K562 (cell line): ENCODE measurements at regions not wholly inside any gene's neighbourhood (a gene's known extent, or its start where the extent isn't known, plus 50 kb on each side); places are given as distances from the start of the nearest gene placed in this dataset.

ENCODE experiments used
- BDP1 ChIP-seq: IDR thresholded peaks from 3 replicates; pipeline ENCODE4 v1.6.1; 2011; ENCODE audit not compliant: insufficient read length, insufficient read depth
- CXXC5 ChIP-seq: fragments of 250-450 bp; sonication (Bioruptor Pico); IDR thresholded peaks from 2 replicates; pipeline ENCODE4 v1.8.0; 2022; ENCODE audit warnings: inconsistent platforms, mild to moderate bottlenecking, moderate library complexity
- DACH1 ChIP-seq: fragments of 450-650 bp; IDR thresholded peaks from 2 replicates; pipeline ENCODE4 v1.6.1; 2018; ENCODE audit not compliant: partially characterized antibody
- GABPB1 ChIP-seq: sonication (generic); formaldehyde crosslinking; IDR thresholded peaks from 2 replicates; pipeline ENCODE4 v1.8.0; 2022; ENCODE audit warnings: mild to moderate bottlenecking, missing genetic modification reagents
- L3MBTL2 ChIP-seq: fragments of 450-650 bp; IDR thresholded peaks from 2 replicates; pipeline ENCODE4 v1.6.1; 2016; ENCODE audit warnings: mild to moderate bottlenecking, moderate library complexity
- MED1 ChIP-seq: sonication (generic); formaldehyde crosslinking; IDR thresholded peaks from 2 replicates; pipeline ENCODE4 v1.8.1; 2023; ENCODE audit warnings: missing genetic modification reagents, borderline replicate concordance
- MITF ChIP-seq: IDR thresholded peaks from 2 replicates; pipeline ENCODE4 v1.6.1; 2014; ENCODE audit warnings: antibody characterized with exemption
- MXI1 ChIP-seq: IDR thresholded peaks from 2 replicates; pipeline ENCODE4 v1.6.1; 2011; ENCODE audit warnings: low read depth, mild to moderate bottlenecking, improper control_type of control experiment, low read length
- PKNOX1 ChIP-seq: fragments of 450-650 bp; IDR thresholded peaks from 2 replicates; pipeline ENCODE4 v1.6.1; 2016
- POLR3A ChIP-seq: IDR thresholded peaks from 2 replicates; pipeline ENCODE4 v1.6.1; 2011; ENCODE audit warnings: borderline replicate concordance, mild to moderate bottlenecking, moderate library complexity; ENCODE audit not compliant: insufficient read length, insufficient read depth; ENCODE audit errors: extremely low read depth
- RBM17 ChIP-seq: fragments of 200-400 bp; formaldehyde crosslinking; IDR thresholded peaks from 2 replicates; pipeline ENCODE4 v1.6.1; 2017; ENCODE audit warnings: low read depth, mild to moderate bottlenecking, low read length, borderline replicate concordance
- SAP30 ChIP-seq: fragments of 200-600 bp; sonication (generic); IDR thresholded peaks from 2 replicates; pipeline ENCODE4 v1.6.1; 2012; ENCODE audit warnings: borderline replicate concordance, low read depth, mild to moderate bottlenecking, moderate library complexity, low read length, control low read depth, inconsistent platforms; ENCODE audit not compliant: insufficient read depth, poor library complexity, severe bottlenecking
- SMAD4 ChIP-seq: fragments of 250-450 bp; sonication (Bioruptor Pico); conservative IDR thresholded peaks from 2 replicates; pipeline ENCODE4 v1.8.0; 2021; ENCODE audit warnings: inconsistent platforms, mild to moderate bottlenecking, moderate library complexity
- SOX6 ChIP-seq: fragments of 450-650 bp; IDR thresholded peaks from 2 replicates; pipeline ENCODE4 v1.6.1; 2014; ENCODE audit warnings: mild to moderate bottlenecking
- TRIM25 ChIP-seq: fragments of 450-650 bp; IDR thresholded peaks from 2 replicates; pipeline ENCODE4 v1.7.0; 2016; ENCODE audit warnings: borderline replicate concordance
- ZKSCAN3 ChIP-seq: fragments of 250-450 bp; sonication (Bioruptor Pico); IDR thresholded peaks from 2 replicates; pipeline ENCODE4 v1.4.0; 2020
- ZMIZ1 ChIP-seq, 2 experiments: fragments of 150-350 bp in 1 of 2; IDR thresholded peaks; 2 replicates each; pipeline ENCODE4 v1.6.1; 2012 to 2016; ENCODE audit warnings: low read depth in 2 of 2, low read length in 2 of 2, mild to moderate bottlenecking in 1 of 2, moderate library complexity in 1 of 2
- ZNF143 ChIP-seq: sonication (generic); formaldehyde crosslinking; IDR thresholded peaks from 2 replicates; pipeline ENCODE4 v1.9.0; 2022; ENCODE audit warnings: mild to moderate bottlenecking, missing genetic modification reagents
- ZNF354B ChIP-seq: fragments of 250-450 bp; sonication (Bioruptor Pico); IDR thresholded peaks from 2 replicates; pipeline ENCODE4 v1.4.0; 2020
- ZNF436 ChIP-seq: fragments of 250-450, 450-650 bp; sonication (Bioruptor Pico); formaldehyde crosslinking; IDR thresholded peaks from 2 replicates; pipeline ENCODE4 v1.7.0; 2020; ENCODE audit warnings: mild to moderate bottlenecking
- ZNF644 ChIP-seq: fragments of 200-800 bp; sonication (Bioruptor generic); IDR thresholded peaks from 2 replicates; pipeline ENCODE4 v1.6.1; 2016; ENCODE audit warnings: low read depth, missing genetic modification characterization, missing compliant biosample characterization
- ZNF785 ChIP-seq: fragments of 250-450 bp; sonication (Bioruptor Pico); IDR thresholded peaks from 2 replicates; pipeline ENCODE4 v1.4.0; 2020; ENCODE audit warnings: mild to moderate bottlenecking
- ZNF79 ChIP-seq: fragments of 250-450 bp; sonication (Bioruptor Pico); IDR thresholded peaks from 2 replicates; pipeline ENCODE4 v1.4.0; 2020; ENCODE audit warnings: low read depth, mild to moderate bottlenecking, moderate library complexity

GRCh38 chr16:79836144-79836543, 235.6 kb upstream of the MAF start (continued):
- TF ChIP-seq ZMIZ1 (IDR thresholded peaks at IDR 0.05; ENCODE audit: low read depth in 2 of 2, low read length in 2 of 2) (no peak), SOX6 (peak; percentile 66; the same call in 1 of the 2 replicates), ZNF644 (tag) (no peak), ZKSCAN3 (CRISPR knock-in tag) (no peak), ZNF785 (no peak), CXXC5 (CRISPR knock-in tag) (peak; percentile 36; the same call in 1 of the 2 replicates), SMAD4 (CRISPR knock-in tag) (peak; percentile 61; the same call in 1 of the 2 replicates), ZNF354B (CRISPR knock-in tag) (no peak), GABPB1 (CRISPR knock-in tag) (no peak), ZNF79 (no peak), ZNF436 (CRISPR knock-in tag) (no peak), MITF (no peak), MXI1 (no peak), BDP1 (no peak), POLR3A (no peak), RBM17 (no peak), DACH1 (no peak), PKNOX1 (no peak), TRIM25 (no peak), MED1 (CRISPR knock-in tag) (no peak), SAP30 (no peak), ZNF143 (CRISPR knock-in tag) (no peak), L3MBTL2 (no peak)
